K562 (cell line): ENCODE measurements at regions not wholly inside any gene's neighbourhood (a gene's known extent, or its start where the extent isn't known, plus 50 kb on each side); places are given as distances from the start of the nearest gene placed in this dataset.

Source experiments
- CHD2 ChIP-seq: IDR thresholded peaks from 2 replicates; pipeline ENCODE4 v1.6.1; 2011; ENCODE audit warnings: low read depth, low read length
- COPS2 ChIP-seq: fragments of 450-650 bp; conservative IDR thresholded peaks from 2 replicates; pipeline ENCODE4 v1.6.1; 2016; ENCODE audit warnings: mild to moderate bottlenecking, moderate library complexity
- HMGN3 ChIP-seq: IDR thresholded peaks from 2 replicates; pipeline ENCODE4 v1.6.1; 2011; ENCODE audit warnings: borderline replicate concordance, low read depth, mild to moderate bottlenecking, mixed read lengths, low read length; ENCODE audit not compliant: insufficient read length; ENCODE audit errors: extremely low read depth
- MBD2 ChIP-seq: sonication (generic); IDR thresholded peaks from 2 replicates; pipeline ENCODE4 v1.6.1; 2016; ENCODE audit warnings: low read depth, borderline replicate concordance
- MNT ChIP-seq, 2 experiments: fragments of 450-650 bp; conservative IDR thresholded peaks; 2 replicates each; pipeline ENCODE4 v1.6.1; 2017; ENCODE audit warnings: mild to moderate bottlenecking in 2 of 2, moderate library complexity in 2 of 2
- PBX2 ChIP-seq, 2 experiments: IDR thresholded peaks in 1 of 2; conservative IDR thresholded peaks in 1 of 2; 2 replicates each; pipeline ENCODE4 v1.6.1; 2016; ENCODE audit warnings: low read depth in 2 of 2, mild to moderate bottlenecking in 1 of 2, missing compliant biosample characterization in 1 of 2, missing genetic modification characterization in 1 of 2, moderate library complexity in 1 of 2
- POLR2G ChIP-seq: fragments of 200-400 bp; formaldehyde crosslinking; IDR thresholded peaks from 2 replicates; pipeline ENCODE4 v1.6.1; 2017; ENCODE audit warnings: low read depth, mild to moderate bottlenecking, antibody characterized with exemption, low read length, moderate library complexity
- TBP ChIP-seq: optimal IDR thresholded peaks from 2 replicates; pipeline ENCODE3; 2011; ENCODE audit warnings: low read depth, low read length, improper control_type of control experiment
- TEAD4 ChIP-seq, 2 experiments: sonication (generic) in 1 of 2; formaldehyde crosslinking in 1 of 2; IDR thresholded peaks; 2 replicates each; pipeline versions ENCODE4 v1.6.1 to v1.8.0; 2012 to 2022; ENCODE audit warnings: borderline replicate concordance in 1 of 2, inconsistent platforms in 1 of 2, low read length in 1 of 2, mild to moderate bottlenecking in 1 of 2, missing genetic modification reagents in 1 of 2
- TOE1 ChIP-seq, 2 experiments: fragments of 450-650 bp in 1 of 2; sonication (generic) in 1 of 2; formaldehyde crosslinking in 1 of 2; IDR thresholded peaks; 2 replicates each; pipeline versions ENCODE4 v1.7.1 to v1.8.0; 2016 to 2022; ENCODE audit warnings: borderline replicate concordance in 2 of 2, mild to moderate bottlenecking in 2 of 2, antibody characterized with exemption in 1 of 2, inconsistent platforms in 1 of 2, low read depth in 1 of 2, missing genetic modification reagents in 1 of 2, moderate library complexity in 1 of 2
- ZNF3 ChIP-seq: fragments of 250-450 bp; sonication (Bioruptor Pico); IDR thresholded peaks from 2 replicates; pipeline ENCODE4 v1.5.0; 2021; ENCODE audit warnings: mild to moderate bottlenecking, moderate library complexity
- ZNF695 ChIP-seq: fragments of 450-650 bp; formaldehyde crosslinking; IDR thresholded peaks from 2 replicates; pipeline ENCODE4 v1.4.0; 2020; ENCODE audit warnings: mild to moderate bottlenecking, moderate library complexity
- TF ChIP-seq, protein P1 (sequence below), 3 experiments: IDR thresholded peaks in 2 of 3; conservative IDR thresholded peaks in 1 of 3; 2 replicates each; pipeline ENCODE4 v1.5.1; 2011 to 2012; ENCODE audit warnings: low read length in 3 of 3, mild to moderate bottlenecking in 3 of 3, control low read depth in 2 of 3, improper control_type of control experiment in 1 of 3, inconsistent platforms in 1 of 3, low read depth in 1 of 3, mixed read lengths in 1 of 3, moderate library complexity in 1 of 3; ENCODE audit not compliant: insufficient read depth in 2 of 3
- TF ChIP-seq, protein P2 (sequence below): fragments of 200-800 bp; sonication (Bioruptor generic); IDR thresholded peaks from 2 replicates; pipeline ENCODE4 v1.6.1; 2017; ENCODE audit warnings: missing genetic modification characterization, missing compliant biosample characterization
- TF ChIP-seq, protein P3 (sequence below): sonication (generic); formaldehyde crosslinking; IDR thresholded peaks from 2 replicates; pipeline ENCODE4 v1.9.0; 2022; ENCODE audit warnings: mild to moderate bottlenecking, missing genetic modification reagents

GRCh38 chr4:82284858-82285805, 88.7 kb downstream of the HNRNPD start (continued):
- TF ChIP-seq ZNF3 (CRISPR knock-in tag) (no peak), HMGN3 (peak; percentile 55), PBX2 (CRISPR knock-in tag; IDR thresholded peaks at IDR 0.05; ENCODE audit: low read depth) (peak; percentile 86), PBX2 (tag; conservative IDR thresholded peaks at IDR 0.05; ENCODE audit: low read depth) (peak; percentile 91), COPS2 (no peak), TOE1 (IDR thresholded peaks at IDR 0.05; ENCODE audit: borderline replicate concordance) (0 out of 2 replicates have a peak, but pooled peaks have one; percentile 29), TOE1 (CRISPR knock-in tag; IDR thresholded peaks at IDR 0.05; ENCODE audit: borderline replicate concordance, low read depth) (no peak), MNT (conservative IDR thresholded peaks at IDR 0.05) (peak; percentile 66), TBP (peak; percentile 25), TEAD4 (IDR thresholded peaks at IDR 0.05; ENCODE audit: low read length) (0 out of 2 replicates have a peak, but pooled peaks have one; percentile 6), TEAD4 (CRISPR knock-in tag; IDR thresholded peaks at IDR 0.05; ENCODE audit: borderline replicate concordance) (no peak), ZNF695 (CRISPR knock-in tag) (no peak), POLR2G (0 out of 2 replicates have a peak, but pooled peaks have one; percentile 36), CHD2 (peak; percentile 9; the same call in 1 of the 2 replicates), MBD2 (peak; percentile 37; the same call in 1 of the 2 replicates)
- TF ChIP-seq, protein P1, sequence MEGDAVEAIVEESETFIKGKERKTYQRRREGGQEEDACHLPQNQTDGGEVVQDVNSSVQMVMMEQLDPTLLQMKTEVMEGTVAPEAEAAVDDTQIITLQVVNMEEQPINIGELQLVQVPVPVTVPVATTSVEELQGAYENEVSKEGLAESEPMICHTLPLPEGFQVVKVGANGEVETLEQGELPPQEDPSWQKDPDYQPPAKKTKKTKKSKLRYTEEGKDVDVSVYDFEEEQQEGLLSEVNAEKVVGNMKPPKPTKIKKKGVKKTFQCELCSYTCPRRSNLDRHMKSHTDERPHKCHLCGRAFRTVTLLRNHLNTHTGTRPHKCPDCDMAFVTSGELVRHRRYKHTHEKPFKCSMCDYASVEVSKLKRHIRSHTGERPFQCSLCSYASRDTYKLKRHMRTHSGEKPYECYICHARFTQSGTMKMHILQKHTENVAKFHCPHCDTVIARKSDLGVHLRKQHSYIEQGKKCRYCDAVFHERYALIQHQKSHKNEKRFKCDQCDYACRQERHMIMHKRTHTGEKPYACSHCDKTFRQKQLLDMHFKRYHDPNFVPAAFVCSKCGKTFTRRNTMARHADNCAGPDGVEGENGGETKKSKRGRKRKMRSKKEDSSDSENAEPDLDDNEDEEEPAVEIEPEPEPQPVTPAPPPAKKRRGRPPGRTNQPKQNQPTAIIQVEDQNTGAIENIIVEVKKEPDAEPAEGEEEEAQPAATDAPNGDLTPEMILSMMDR (IDR thresholded peaks at IDR 0.05 in 2 of 3, conservative IDR thresholded peaks at IDR 0.05 in 1 of 3; ENCODE audit: insufficient read depth in 2 of 3, low read depth in 1 of 3, low read length in 3 of 3): peak; percentile 64 to 81 (median 80)
- TF ChIP-seq, protein P2, sequence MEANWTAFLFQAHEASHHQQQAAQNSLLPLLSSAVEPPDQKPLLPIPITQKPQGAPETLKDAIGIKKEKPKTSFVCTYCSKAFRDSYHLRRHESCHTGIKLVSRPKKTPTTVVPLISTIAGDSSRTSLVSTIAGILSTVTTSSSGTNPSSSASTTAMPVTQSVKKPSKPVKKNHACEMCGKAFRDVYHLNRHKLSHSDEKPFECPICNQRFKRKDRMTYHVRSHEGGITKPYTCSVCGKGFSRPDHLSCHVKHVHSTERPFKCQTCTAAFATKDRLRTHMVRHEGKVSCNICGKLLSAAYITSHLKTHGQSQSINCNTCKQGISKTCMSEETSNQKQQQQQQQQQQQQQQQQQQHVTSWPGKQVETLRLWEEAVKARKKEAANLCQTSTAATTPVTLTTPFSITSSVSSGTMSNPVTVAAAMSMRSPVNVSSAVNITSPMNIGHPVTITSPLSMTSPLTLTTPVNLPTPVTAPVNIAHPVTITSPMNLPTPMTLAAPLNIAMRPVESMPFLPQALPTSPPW (CRISPR knock-in tag): peak; percentile 84
- TF ChIP-seq, protein P3, sequence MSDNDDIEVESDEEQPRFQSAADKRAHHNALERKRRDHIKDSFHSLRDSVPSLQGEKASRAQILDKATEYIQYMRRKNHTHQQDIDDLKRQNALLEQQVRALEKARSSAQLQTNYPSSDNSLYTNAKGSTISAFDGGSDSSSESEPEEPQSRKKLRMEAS: peak; percentile 57
